ENCODE measurements at regions not wholly inside any gene's neighbourhood (a gene's known extent, or its start where the extent isn't known, plus 50 kb on each side); places are given as distances from the start of the nearest gene placed in this dataset.

DNA sequence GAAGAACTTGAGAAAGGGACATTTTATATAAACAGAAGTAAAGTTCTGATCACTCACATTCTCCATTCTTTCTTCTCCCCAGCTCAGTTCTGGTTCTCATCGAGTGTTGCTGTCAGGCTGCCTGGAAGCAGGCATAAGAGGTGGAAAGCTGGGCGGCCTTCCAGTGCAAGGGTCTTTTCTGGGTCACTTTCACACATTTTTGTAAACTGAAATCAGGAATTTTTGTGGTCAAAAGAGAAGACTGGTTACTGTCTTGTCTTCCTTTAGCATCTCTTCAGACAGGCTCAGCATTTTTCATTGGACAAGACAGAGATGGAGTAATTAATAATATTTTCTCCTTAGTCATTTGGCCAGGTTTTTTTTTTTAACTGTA lies 93.7 kb downstream of the CTH start:
- TF ChIP-seq CTCF (IDR thresholded peaks at IDR 0.05), result no peak

DNA sequence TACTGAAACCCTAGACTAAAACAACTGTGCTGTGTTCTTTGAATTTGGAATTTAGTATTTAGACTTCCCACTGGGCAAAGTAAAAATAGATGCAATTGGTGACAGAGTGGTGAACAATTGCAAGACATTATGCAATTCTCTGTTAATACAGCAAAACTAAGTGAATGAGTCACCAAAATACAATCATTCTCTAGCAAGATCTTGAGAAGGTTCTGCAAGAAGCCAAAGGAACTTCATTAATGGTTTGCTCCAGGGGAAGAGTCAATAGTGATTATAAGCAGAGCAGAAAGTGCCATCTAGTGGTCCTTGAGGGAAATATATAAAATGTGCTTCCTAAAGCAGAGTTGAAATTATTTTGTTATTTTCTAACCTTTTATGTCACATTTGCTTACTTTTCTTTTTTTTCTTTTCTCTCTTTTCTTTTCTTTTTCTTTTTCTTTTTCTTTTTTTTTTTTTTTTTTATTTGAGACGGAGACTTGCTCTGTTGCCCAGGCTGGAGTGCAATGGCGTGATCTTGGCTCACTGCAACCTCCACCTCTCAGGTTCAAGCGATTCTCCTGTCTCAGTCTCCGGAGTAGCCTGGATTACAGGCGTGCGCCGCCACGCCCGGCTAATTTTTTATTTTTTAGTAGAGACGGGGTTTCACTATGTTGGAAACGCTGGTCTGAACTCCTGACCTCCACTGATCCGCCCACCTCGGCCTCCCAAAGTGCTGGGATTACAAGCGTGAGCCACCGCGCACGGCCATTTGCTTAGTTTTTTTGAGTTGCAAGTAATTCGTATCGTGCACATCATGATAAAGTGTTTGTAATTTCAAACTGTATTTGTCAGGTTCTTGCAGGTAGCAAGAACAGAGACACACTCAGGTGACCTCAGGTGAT lies 99.2 kb downstream of the CTH start:
- TF ChIP-seq CTCF (IDR thresholded peaks at IDR 0.05), result peak; percentile 66

DNA sequence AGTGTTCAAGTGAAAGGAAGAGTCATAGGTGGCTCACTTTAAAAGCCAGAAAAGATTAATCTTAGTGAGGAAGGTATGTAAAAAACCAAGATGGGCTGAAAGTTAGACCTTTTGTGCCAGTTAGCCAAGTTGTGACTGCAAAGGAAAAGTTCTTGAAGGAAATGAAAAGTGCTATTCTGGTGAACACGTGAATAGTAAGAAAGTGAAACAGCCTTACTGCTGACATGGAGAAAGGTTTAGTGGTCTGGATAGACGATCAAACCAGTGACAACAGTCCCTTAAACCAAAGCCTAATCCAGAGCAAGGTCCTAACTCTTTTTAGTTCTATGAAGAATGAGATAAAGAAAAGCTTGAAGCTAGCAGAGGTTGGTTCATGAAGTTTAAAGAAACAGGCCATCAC lies 106.4 kb downstream of the CTH start:
- TF ChIP-seq CTCF (IDR thresholded peaks at IDR 0.05), result no peak

GRCh38 chr1:70518106-70518505 lies 107.0 kb downstream of the CTH start:
- no peak for TF ChIP-seq CTCF (IDR thresholded peaks at IDR 0.05)

- peak; percentile 84 for TF ChIP-seq CTCF (IDR thresholded peaks at IDR 0.05)
These were observed 117.7 kb downstream of the CTH start for GRCh38 chr1:70528590-70529333.

DNA sequence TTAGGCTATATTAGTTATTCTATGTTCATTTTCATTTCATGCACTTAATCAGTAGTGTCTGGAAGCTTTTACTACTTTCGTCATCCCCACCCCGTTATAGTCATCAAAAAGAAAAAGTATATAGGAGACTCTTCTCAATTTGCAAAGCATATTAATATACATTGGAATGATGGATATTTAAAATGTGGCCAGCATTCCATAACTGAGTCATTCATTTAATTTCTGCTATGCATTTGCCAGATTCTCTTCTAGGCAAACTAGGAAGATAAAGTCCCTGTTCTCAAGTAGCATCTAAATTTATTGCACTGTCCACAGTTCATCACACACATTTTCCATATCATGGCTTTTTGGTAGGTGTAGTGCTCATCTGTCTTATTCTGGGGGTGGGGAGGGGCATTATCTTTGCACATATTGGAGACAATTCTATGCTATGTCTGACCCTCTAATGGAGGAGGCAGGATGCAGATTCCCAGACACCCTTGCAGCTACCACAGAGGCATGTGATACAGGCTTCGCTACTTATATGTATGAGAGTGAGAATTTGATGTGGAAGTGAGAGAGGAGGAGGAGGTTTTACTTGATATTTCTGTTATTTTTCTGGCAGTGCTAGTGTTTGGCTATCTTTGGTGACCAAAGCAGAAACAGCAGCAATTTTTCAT lies 125.8 kb downstream of the CTH start:
- TF ChIP-seq CTCF (IDR thresholded peaks at IDR 0.05), result no peak

DNA sequence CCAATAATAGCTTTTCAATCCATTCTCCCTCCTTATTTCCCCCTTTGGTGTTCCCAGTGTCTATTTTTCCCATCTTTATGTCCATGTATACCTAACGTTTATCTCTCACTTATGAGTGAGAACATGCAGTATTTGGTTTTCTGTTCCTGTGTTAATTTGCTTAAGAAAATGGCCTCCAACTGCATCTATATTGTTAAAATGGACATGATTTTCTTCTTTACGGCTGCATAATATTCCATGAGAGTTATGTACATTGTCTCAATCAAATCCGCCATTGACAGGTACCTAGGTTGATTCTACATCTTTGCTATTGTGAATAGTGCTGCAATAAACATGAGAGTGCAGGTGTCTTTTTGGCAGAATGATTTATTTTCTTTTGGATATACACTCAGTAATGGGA lies 126.7 kb downstream of the CTH start:
- no peak for TF ChIP-seq CTCF (IDR thresholded peaks at IDR 0.05)

Measured in LNCAP (cell line).